SKM-1 treated with dmso at 0.1 percent for 144 hours (cell line): ENCODE measurements at regions not wholly inside any gene's neighbourhood (a gene's known extent, or its start where the extent isn't known, plus 50 kb on each side); places are given as distances from the start of the nearest gene placed in this dataset.
"Not testable (repeated sequence)": the region's sequence is repeated elsewhere in the genome, so short reads cannot be mapped to it uniquely, and the experiment has no call there.

Source experiments
- DNase-seq: peaks from one replicate; lab custom pipeline; 2025; ENCODE audit not compliant: unreplicated experiment; lab: John Stamatoyannopoulos, UW

GRCh38 chr11:130979386-130979972 is 63.2 kb upstream of the SNX19 start:
- DNase-seq: no peak

- no peak for DNase-seq
Observed at GRCh38 chr11:130980071-130980862, 64.0 kb upstream of the SNX19 start.

GRCh38 chr11:130984241-130984640 is 68.0 kb upstream of the SNX19 start:
- not testable (repeated sequence) for DNase-seq

GRCh38 chr11:130992788-130993187 is 76.5 kb upstream of the SNX19 start:
- DNase-seq: no peak

- no peak for DNase-seq
Observed at GRCh38 chr11:130994043-130994442, 77.8 kb upstream of the SNX19 start.

GRCh38 chr11:130995266-130995665 is 79.0 kb upstream of the SNX19 start:
- no peak for DNase-seq

GRCh38 chr11:130997278-130997677 is 81.0 kb upstream of the SNX19 start:
- DNase-seq: no peak

- DNase-seq: no peak
Observed at GRCh38 chr11:130999086-130999485, 82.8 kb upstream of the SNX19 start.

GRCh38 chr11:130999992-131000770 is 83.9 kb upstream of the SNX19 start:
- no peak for DNase-seq

GRCh38 chr11:131002145-131002544 is 85.9 kb upstream of the SNX19 start:
- DNase-seq: no peak

- DNase-seq: no peak
Observed at GRCh38 chr11:131005829-131006228, 89.5 kb upstream of the SNX19 start.

GRCh38 chr11:131025020-131025419 is 108.7 kb upstream of the SNX19 start:
- DNase-seq: no peak

- DNase-seq: no peak
Observed at GRCh38 chr11:131025421-131026125, 109.3 kb upstream of the SNX19 start.

GRCh38 chr11:131027491-131027890 is 111.2 kb upstream of the SNX19 start:
- no peak for DNase-seq

- DNase-seq: no peak
Observed at GRCh38 chr11:131033151-131033651, 116.9 kb upstream of the SNX19 start.

- no peak for DNase-seq
Observed at GRCh38 chr11:131036514-131036913, 120.2 kb upstream of the SNX19 start.

GRCh38 chr11:131037873-131038272 is 121.6 kb upstream of the SNX19 start:
- DNase-seq: no peak

- DNase-seq: no peak
Observed at GRCh38 chr11:131038597-131038996, 122.3 kb upstream of the SNX19 start.

- no peak for DNase-seq
Observed at GRCh38 chr11:131041331-131042040, 125.2 kb upstream of the SNX19 start.

GRCh38 chr11:131042041-131042390 is 125.7 kb upstream of the SNX19 start:
- DNase-seq: no peak

GRCh38 chr11:131043251-131043650 is 127.0 kb upstream of the SNX19 start:
- no peak for DNase-seq
